Gastrocnemius medialis (tissue), 4 donors: ENCODE measurements at regions not wholly inside any gene's neighbourhood (a gene's known extent, or its start where the extent isn't known, plus 50 kb on each side); places are given as distances from the start of the nearest gene placed in this dataset.

Experiments used
- CTCF ChIP-seq, 5 experiments: fragments of 450-650 bp in 3 of 5; fragments of 200-600 bp in 2 of 5; sonication (generic) in 2 of 5; IDR thresholded peaks in 4 of 5; conservative IDR thresholded peaks in 1 of 5; 1 replicate in 4 of 5; 2 replicates in 1 of 5; pipeline ENCODE4 v1.5.1; 2016 to 2019; ENCODE audit warnings: antibody characterized with exemption in 5 of 5, mild to moderate bottlenecking in 3 of 5, moderate library complexity in 3 of 5
- POLR2A ChIP-seq, 2 donors: fragments of 450-650 bp; IDR thresholded peaks; one replicate each; pipeline ENCODE4 v1.6.1; 2017; ENCODE audit warnings: antibody characterized with exemption in 2 of 2, mild to moderate bottlenecking in 2 of 2, moderate library complexity in 2 of 2

DNA sequence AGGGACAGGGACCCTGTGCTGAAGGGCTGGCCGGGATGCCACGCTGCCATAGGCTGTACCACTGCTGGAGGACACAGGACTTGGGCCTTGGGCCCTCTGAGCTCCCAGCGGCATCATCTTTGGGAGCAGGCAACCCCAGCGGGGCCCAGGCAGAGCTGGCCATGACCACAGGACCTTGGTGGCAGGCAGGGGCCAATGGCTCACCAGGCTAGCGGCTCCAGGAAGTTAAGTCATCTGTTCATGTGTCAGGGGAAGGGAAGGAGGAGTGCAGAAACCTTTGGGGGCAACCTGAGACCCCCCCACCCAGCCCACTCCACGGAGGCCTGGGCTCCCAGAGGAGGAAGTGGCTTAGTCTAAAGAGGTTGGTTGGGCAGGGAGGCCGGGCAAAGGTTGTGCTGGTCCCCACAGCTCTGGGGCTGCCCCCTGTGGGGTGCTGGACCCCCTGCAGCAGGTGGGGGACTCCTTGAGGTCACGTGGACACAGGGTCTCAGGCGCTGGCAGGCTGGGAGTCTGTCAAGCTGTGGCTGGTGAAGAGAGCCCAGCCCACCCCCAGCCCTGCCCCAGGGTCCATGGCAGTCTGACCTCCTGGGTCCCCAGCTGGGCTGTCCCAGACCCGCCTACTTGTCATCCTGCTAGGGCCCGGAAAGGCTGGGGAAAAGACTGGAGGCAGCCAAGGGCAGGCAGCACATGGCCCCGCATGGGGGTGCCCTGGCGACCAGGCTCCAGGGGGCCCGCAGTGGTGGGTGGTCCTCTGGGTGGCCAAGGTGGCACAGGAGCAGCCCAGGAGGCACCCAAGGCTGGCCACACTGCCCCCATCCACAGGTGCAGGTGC lies 184.3 kb downstream of the IGLL1 start:
- no peak for TF ChIP-seq CTCF (IDR thresholded peaks at IDR 0.05 in 4 of 5, conservative IDR thresholded peaks at IDR 0.05 in 1 of 5)
- no peak for TF ChIP-seq POLR2A (IDR thresholded peaks at IDR 0.05)
